Prostate gland (tissue), 2 donors: ENCODE measurements at regions not wholly inside any gene's neighbourhood (a gene's known extent, or its start where the extent isn't known, plus 50 kb on each side); places are given as distances from the start of the nearest gene placed in this dataset.

Source experiments
- POLR2A ChIP-seq: fragments of 450-650 bp; IDR thresholded peaks from one replicate; pipeline ENCODE4 v1.6.1; 2016; ENCODE audit warnings: antibody characterized with exemption, mild to moderate bottlenecking
- POLR2AphosphoS5 ChIP-seq: sonication (generic); formaldehyde crosslinking; IDR thresholded peaks from one replicate; pipeline ENCODE4 v1.6.1; 2017; ENCODE audit warnings: antibody characterized with exemption
- TF ChIP-seq, protein P1 (sequence below), 4 experiments: fragments of 200-600 bp in 2 of 4; fragments of 450-650 bp in 2 of 4; sonication (generic) in 2 of 4; IDR thresholded peaks; 1 replicate in 3 of 4; 2 replicates in 1 of 4; pipeline ENCODE4 v1.5.1; 2016 to 2019; ENCODE audit warnings: antibody characterized with exemption in 4 of 4, mild to moderate bottlenecking in 2 of 4, moderate library complexity in 2 of 4

DNA sequence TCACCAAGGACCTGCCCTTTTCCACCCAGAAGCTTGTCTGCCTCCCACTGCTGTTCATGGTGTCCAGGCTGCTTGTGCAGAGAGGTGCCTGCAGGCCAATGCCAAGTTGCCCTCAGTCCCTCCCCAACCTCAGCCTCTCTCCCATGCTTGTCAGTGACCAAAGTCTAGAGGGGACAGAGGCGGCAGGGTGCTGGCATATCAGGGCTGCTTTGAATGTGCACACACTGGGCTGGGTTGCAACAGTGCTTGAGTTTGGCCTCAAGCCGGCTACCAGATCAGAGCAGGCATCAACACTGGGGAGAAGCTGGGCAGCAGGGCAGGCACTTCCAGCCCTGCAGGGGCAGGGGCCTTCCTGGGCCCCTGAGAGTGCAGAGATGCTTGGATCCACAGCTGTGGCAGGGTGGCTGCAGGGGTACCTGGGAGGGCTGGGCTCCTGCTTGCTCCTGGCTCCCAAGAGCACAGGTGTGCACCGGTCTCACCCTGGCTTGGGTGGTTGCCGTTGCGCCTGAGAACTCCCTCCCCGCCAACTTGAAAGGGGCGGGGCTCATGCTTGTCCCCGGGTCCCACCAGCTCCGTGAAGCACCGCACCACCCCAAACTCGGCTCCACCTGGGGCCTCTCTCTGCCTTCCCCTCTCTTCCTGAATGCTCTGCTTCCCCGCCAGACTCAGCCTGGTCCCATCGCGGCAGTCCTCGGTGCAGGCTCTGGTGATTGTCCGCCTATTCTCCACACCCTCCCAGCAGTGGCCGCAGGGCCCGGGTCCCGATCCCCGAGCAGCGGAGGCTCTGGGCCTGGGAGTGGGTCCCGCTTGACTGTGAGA is 1681.9 kb upstream of the ADGRL3 start:
- TF ChIP-seq POLR2A (no peak), POLR2AphosphoS5 (no peak)
- TF ChIP-seq, protein P1, sequence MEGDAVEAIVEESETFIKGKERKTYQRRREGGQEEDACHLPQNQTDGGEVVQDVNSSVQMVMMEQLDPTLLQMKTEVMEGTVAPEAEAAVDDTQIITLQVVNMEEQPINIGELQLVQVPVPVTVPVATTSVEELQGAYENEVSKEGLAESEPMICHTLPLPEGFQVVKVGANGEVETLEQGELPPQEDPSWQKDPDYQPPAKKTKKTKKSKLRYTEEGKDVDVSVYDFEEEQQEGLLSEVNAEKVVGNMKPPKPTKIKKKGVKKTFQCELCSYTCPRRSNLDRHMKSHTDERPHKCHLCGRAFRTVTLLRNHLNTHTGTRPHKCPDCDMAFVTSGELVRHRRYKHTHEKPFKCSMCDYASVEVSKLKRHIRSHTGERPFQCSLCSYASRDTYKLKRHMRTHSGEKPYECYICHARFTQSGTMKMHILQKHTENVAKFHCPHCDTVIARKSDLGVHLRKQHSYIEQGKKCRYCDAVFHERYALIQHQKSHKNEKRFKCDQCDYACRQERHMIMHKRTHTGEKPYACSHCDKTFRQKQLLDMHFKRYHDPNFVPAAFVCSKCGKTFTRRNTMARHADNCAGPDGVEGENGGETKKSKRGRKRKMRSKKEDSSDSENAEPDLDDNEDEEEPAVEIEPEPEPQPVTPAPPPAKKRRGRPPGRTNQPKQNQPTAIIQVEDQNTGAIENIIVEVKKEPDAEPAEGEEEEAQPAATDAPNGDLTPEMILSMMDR (IDR thresholded peaks at IDR 0.05) = no peak
